ENCODE measurements at regions not wholly inside any gene's neighbourhood (a gene's known extent, or its start where the extent isn't known, plus 50 kb on each side); places are given as distances from the start of the nearest gene placed in this dataset.
"Not testable (repeated sequence)": the region's sequence is repeated elsewhere in the genome, so short reads cannot be mapped to it uniquely, and the experiment has no call there.

GRCh38 chr2:138249207-138249606 is 252.4 kb upstream of the SPOPL start:
- DNase-seq (ENCODE audit: low read depth) (no peak), FAIRE-seq (no peak)
- no peak for TF ChIP-seq CTCF (IDR thresholded peaks at IDR 0.05; ENCODE audit: insufficient read depth, low read length, severe bottlenecking)
- H3K36me3 ChIP-seq (ENCODE audit: control insufficient read depth, insufficient read depth, low read length): no peaks in the 10 kb centered on the region
- no peak overlapping the region for H3K4me3 ChIP-seq (ENCODE audit: low read depth, low read length)
- H3K27me3 ChIP-seq (ENCODE audit: control insufficient read depth, insufficient read depth, low read length): no peaks in the 10 kb centered on the region

GRCh38 chr2:138250843-138251320 is 250.7 kb upstream of the SPOPL start:
- FAIRE-seq; H3K4me3 ChIP-seq (ENCODE audit: low read depth, low read length); H3K36me3 ChIP-seq (ENCODE audit: control insufficient read depth, insufficient read depth, low read length); DNase-seq (ENCODE audit: low read depth); H3K27me3 ChIP-seq (ENCODE audit: control insufficient read depth, insufficient read depth, low read length): not testable (repeated sequence)

GRCh38 chr2:138252587-138252986 is 249.0 kb upstream of the SPOPL start:
- no peak for TF ChIP-seq CTCF (IDR thresholded peaks at IDR 0.05; ENCODE audit: insufficient read depth, low read length, severe bottlenecking)
- DNase-seq (ENCODE audit: low read depth) (no peak), FAIRE-seq (no peak)
- H3K36me3 ChIP-seq (ENCODE audit: control insufficient read depth, insufficient read depth, low read length): no peaks in the 10 kb centered on the region
- H3K27me3 ChIP-seq (ENCODE audit: control insufficient read depth, insufficient read depth, low read length): no peaks in the 10 kb centered on the region
- H3K4me3 ChIP-seq (ENCODE audit: low read depth, low read length): no peak overlapping the region

GRCh38 chr2:138255670-138256069 is 245.9 kb upstream of the SPOPL start:
- TF ChIP-seq CTCF (IDR thresholded peaks at IDR 0.05; ENCODE audit: insufficient read depth, low read length, severe bottlenecking): no peak
- no peaks in the 10 kb centered on the region for H3K36me3 ChIP-seq (ENCODE audit: control insufficient read depth, insufficient read depth, low read length)
- no peak for DNase-seq (ENCODE audit: low read depth)
- no peak for FAIRE-seq
- H3K4me3 ChIP-seq (ENCODE audit: low read depth, low read length): no peak overlapping the region
- H3K27me3 ChIP-seq (ENCODE audit: control insufficient read depth, insufficient read depth, low read length): no peaks in the 10 kb centered on the region

- no peak for TF ChIP-seq CTCF (IDR thresholded peaks at IDR 0.05; ENCODE audit: insufficient read depth, low read length, severe bottlenecking)
- H3K4me3 ChIP-seq (ENCODE audit: low read depth, low read length): no peak overlapping the region
- FAIRE-seq (peak; percentile 23), DNase-seq (ENCODE audit: low read depth) (peak; percentile 78)
- H3K36me3 ChIP-seq (ENCODE audit: control insufficient read depth, insufficient read depth, low read length): no peaks in the 10 kb centered on the region
- H3K27me3 ChIP-seq (ENCODE audit: control insufficient read depth, insufficient read depth, low read length): no peaks in the 10 kb centered on the region
These were observed 234.2 kb upstream of the SPOPL start for GRCh38 chr2:138267161-138267901.

- no peak for TF ChIP-seq CTCF (IDR thresholded peaks at IDR 0.05; ENCODE audit: insufficient read depth, low read length, severe bottlenecking)
- H3K4me3 ChIP-seq (ENCODE audit: low read depth, low read length): no peak overlapping the region
- H3K27me3 ChIP-seq (ENCODE audit: control insufficient read depth, insufficient read depth, low read length): no peaks in the 10 kb centered on the region
- no peaks in the 10 kb centered on the region for H3K36me3 ChIP-seq (ENCODE audit: control insufficient read depth, insufficient read depth, low read length)
- no peak for DNase-seq (ENCODE audit: low read depth)
- no peak for FAIRE-seq
These were observed 233.7 kb upstream of the SPOPL start for GRCh38 chr2:138267902-138268254.

All from bronchial epithelial cell (primary cell).